NCI-H345 (cell line): ENCODE measurements at regions not wholly inside any gene's neighbourhood (a gene's known extent, or its start where the extent isn't known, plus 50 kb on each side); places are given as distances from the start of the nearest gene placed in this dataset.
"Not testable (repeated sequence)": the region's sequence is repeated elsewhere in the genome, so short reads cannot be mapped to it uniquely, and the experiment has no call there.

ENCODE experiments used
- DNase-seq: peaks from one replicate; lab custom pipeline; 2025; lab: John Stamatoyannopoulos, UW

- no peak for DNase-seq
Measured at GRCh38 chr7:91692800-91693199, 187.7 kb downstream of the MTERF1 start.

GRCh38 chr7:91694351-91694841, 186.1 kb downstream of the MTERF1 start:
- no peak for DNase-seq

- no peak for DNase-seq
Measured at GRCh38 chr7:91710881-91711280, 169.6 kb downstream of the MTERF1 start.

GRCh38 chr7:91713669-91714068, 166.8 kb downstream of the MTERF1 start:
- no peak for DNase-seq

GRCh38 chr7:91717681-91718470, 162.6 kb downstream of the MTERF1 start:
- DNase-seq = no peak

- no peak for DNase-seq
Measured at GRCh38 chr7:91719008-91719407, 161.5 kb downstream of the MTERF1 start.

GRCh38 chr7:91720260-91720937, 160.1 kb downstream of the MTERF1 start:
- DNase-seq = no peak

GRCh38 chr7:91722831-91723230, 157.7 kb downstream of the MTERF1 start:
- DNase-seq = no peak

GRCh38 chr7:91729046-91729445, 151.5 kb downstream of the MTERF1 start:
- not testable (repeated sequence) for DNase-seq

- DNase-seq = no peak
Measured at GRCh38 chr7:91731976-91732375, 148.5 kb downstream of the MTERF1 start.

GRCh38 chr7:91749418-91749817, 131.1 kb downstream of the MTERF1 start:
- DNase-seq = no peak

GRCh38 chr7:91750091-91750490, 130.4 kb downstream of the MTERF1 start:
- DNase-seq = no peak

- no peak for DNase-seq
Measured at GRCh38 chr7:91752102-91752501, 128.4 kb downstream of the MTERF1 start.

GRCh38 chr7:91754280-91754679, 126.2 kb downstream of the MTERF1 start:
- not testable (repeated sequence) for DNase-seq

- DNase-seq = not testable (repeated sequence)
Measured at GRCh38 chr7:91755121-91755520, 125.4 kb downstream of the MTERF1 start.

- no peak for DNase-seq
Measured at GRCh38 chr7:91759205-91759863, 121.2 kb downstream of the MTERF1 start.

- no peak for DNase-seq
Measured at GRCh38 chr7:91767820-91768219, 112.7 kb downstream of the MTERF1 start.

GRCh38 chr7:91771394-91771793, 109.1 kb downstream of the MTERF1 start:
- DNase-seq = no peak

- DNase-seq = no peak
Measured at GRCh38 chr7:91771921-91772815, 108.3 kb downstream of the MTERF1 start.

GRCh38 chr7:91776171-91776570, 104.3 kb downstream of the MTERF1 start:
- no peak for DNase-seq

- DNase-seq = no peak
Measured at GRCh38 chr7:91777522-91777921, 103.0 kb downstream of the MTERF1 start.

GRCh38 chr7:91778416-91778815, 102.1 kb downstream of the MTERF1 start:
- no peak for DNase-seq
